Endothelial cell of umbilical vein (primary cell): ENCODE measurements at regions not wholly inside any gene's neighbourhood (a gene's known extent, or its start where the extent isn't known, plus 50 kb on each side); places are given as distances from the start of the nearest gene placed in this dataset.

Source experiments
- BruUV-seq: library from RNA; stranded (reverse); fragments of 400-500 nt; replicated peaks from 2 replicates; lab custom pipeline; 2021; lab: Mats Ljungman, UMichigan
- CTCF ChIA-PET: fragments of 300-600, 350-600 bp; sonication (Branson Sonifier 250); formaldehyde crosslinking; loops from one replicate; lab custom pipeline; 2021; ENCODE audit warnings: antibody characterized with exemption, inconsistent platforms; lab: Charles Lee
- POLR2A ChIA-PET: fragments of 300-600, 350-600 bp; sonication (Branson Sonifier 250); formaldehyde crosslinking; loops from one replicate; lab custom pipeline; 2021; ENCODE audit warnings: antibody characterized with exemption, inconsistent platforms; lab: Charles Lee
- DNase-seq: peaks from one replicate; pipeline ENCODE4 v3.0.0-alpha.2; 2011; ENCODE audit warnings: low read depth, low spot score
- FAIRE-seq: peaks from 2 replicates; lab custom pipeline; 2011; peaks lifted over from hg19 to GRCh38; lab: Jason Lieb, UNC
- H2AFZ ChIP-seq: 2 replicates; pipeline ENCODE4 v1.6.0; 2012; ENCODE audit warnings: low read depth, low read length, control low read depth, inconsistent platforms
- H3K27ac ChIP-seq: 2 replicates; pipeline ENCODE4 v1.5.1; 2011; ENCODE audit warnings: low read depth, mild to moderate bottlenecking, control low read depth, low read length, moderate library complexity; ENCODE audit not compliant: insufficient read depth
- H3K27me3 ChIP-seq, 2 experiments: 2 replicates each; pipeline versions ENCODE4 v1.6.0 to v1.6.1; 2011; ENCODE audit warnings: low read length in 2 of 2, mixed read lengths in 1 of 2; ENCODE audit not compliant: control insufficient read depth in 2 of 2, insufficient read depth in 2 of 2
- H3K36me3 ChIP-seq, 2 experiments: 2 replicates in 1 of 2; 3 replicates in 1 of 2; pipeline ENCODE4 v1.5.1; 2011; ENCODE audit warnings: low read length in 2 of 2, mild to moderate bottlenecking in 1 of 2, moderate library complexity in 1 of 2; ENCODE audit not compliant: control insufficient read depth in 2 of 2, insufficient read depth in 2 of 2; ENCODE audit errors: extremely low read depth in 1 of 2
- H3K4me1 ChIP-seq: 3 replicates; pipeline ENCODE4 v1.5.1; 2011; ENCODE audit warnings: mild to moderate bottlenecking, low read length; ENCODE audit not compliant: control insufficient read depth, insufficient read depth; ENCODE audit errors: extremely low read depth
- H3K4me2 ChIP-seq: 2 replicates; pipeline ENCODE4 v1.6.1; 2011; ENCODE audit warnings: low read length, control low read depth, mixed read lengths; ENCODE audit not compliant: insufficient read depth
- H3K4me3 ChIP-seq, 3 experiments: fragments of 200-600 bp in 1 of 3; sonication (generic), shearing (Covaris generic) in 1 of 3; replicated peaks in 1 of 3; 2 replicates each; pipeline ENCODE4 v1.5.1; 2011 to 2016; ENCODE audit warnings: control low read depth in 3 of 3, low read length in 3 of 3, mild to moderate bottlenecking in 2 of 3, inconsistent platforms in 1 of 3, low read depth in 1 of 3, moderate library complexity in 1 of 3; ENCODE audit not compliant: insufficient read depth in 1 of 3
- H3K79me2 ChIP-seq: 2 replicates; pipeline ENCODE4 v1.6.0; 2012; ENCODE audit warnings: low read length, inconsistent platforms; ENCODE audit not compliant: control insufficient read depth, insufficient read depth
- H3K9ac ChIP-seq: replicated peaks from 2 replicates; pipeline ENCODE3; 2011; ENCODE audit warnings: low read length, control low read depth; ENCODE audit not compliant: insufficient read depth; ENCODE audit errors: extremely low read depth
- H3K9me1 ChIP-seq: replicated peaks from 3 replicates; pipeline ENCODE4 v1.6.0; 2011; ENCODE audit warnings: mild to moderate bottlenecking, low read length; ENCODE audit not compliant: control insufficient read depth, insufficient read depth; ENCODE audit errors: extremely low read depth
- H3K9me3 ChIP-seq: replicated peaks from 2 replicates; pipeline ENCODE4 v1.5.1; 2012; ENCODE audit warnings: low read length, inconsistent platforms; ENCODE audit not compliant: control insufficient read depth, insufficient read depth
- H4K20me1 ChIP-seq: replicated peaks from 2 replicates; pipeline ENCODE3; 2011; ENCODE audit warnings: mild to moderate bottlenecking, low read length; ENCODE audit not compliant: control insufficient read depth, insufficient read depth; ENCODE audit errors: extremely low read depth
- EZH2 ChIP-seq: IDR thresholded peaks from 2 replicates; pipeline ENCODE4 v1.6.1; 2012; ENCODE audit warnings: borderline replicate concordance, low read depth, mild to moderate bottlenecking, moderate library complexity, low read length, inconsistent platforms; ENCODE audit not compliant: severe bottlenecking
- FOS ChIP-seq: IDR thresholded peaks from 2 replicates; pipeline ENCODE4 v1.6.1; 2011; ENCODE audit warnings: mild to moderate bottlenecking, low read length, moderate library complexity, borderline replicate concordance; ENCODE audit not compliant: insufficient read depth
- GATA2 ChIP-seq: IDR thresholded peaks from 2 replicates; pipeline ENCODE4 v1.7.0; 2011; ENCODE audit warnings: low read depth, mild to moderate bottlenecking, moderate library complexity, mixed read lengths, low read length; ENCODE audit not compliant: insufficient read length, insufficient read depth
- JUN ChIP-seq: IDR thresholded peaks from 2 replicates; pipeline ENCODE4 v1.6.1; 2011; ENCODE audit warnings: borderline replicate concordance, low read depth; ENCODE audit not compliant: insufficient read length, insufficient read depth
- MYC ChIP-seq: IDR thresholded peaks from one replicate; pipeline ENCODE4 v1.6.1; 2011; ENCODE audit warnings: mild to moderate bottlenecking, low read depth, low read length
- POLR2A ChIP-seq: IDR thresholded peaks from 2 replicates; pipeline ENCODE4 v1.6.1; 2012; ENCODE audit warnings: low read depth, mild to moderate bottlenecking, control low read depth, low read length
- POLR2AphosphoS5 ChIP-seq: IDR thresholded peaks from 2 replicates; pipeline ENCODE4 v1.6.1; 2012; ENCODE audit warnings: low read depth, mild to moderate bottlenecking, control low read depth, low read length, moderate library complexity; ENCODE audit not compliant: insufficient read depth
- dilution Hi-C: fragments of 300-500 bp; cut with MboI; formaldehyde crosslinking; loops from one replicate; pipeline ENCODE4 v1.15.0; 2019; ENCODE audit warnings: low sequenced_read_pairs; ENCODE audit not compliant: extremely low pct_ligation_motif_present
- intact Hi-C: fragments of 100-400 bp; cut with micrococcal nuclease; formaldehyde crosslinking; loops from one replicate; pipeline ENCODE4 v1.10.0; 2022
- TF ChIP-seq, protein P1 (sequence below), 2 donors: IDR thresholded peaks; 1 replicate in 1 of 2; 2 replicates in 1 of 2; pipeline ENCODE4 v1.5.1; 2011; ENCODE audit warnings: low read length in 2 of 2, mild to moderate bottlenecking in 2 of 2, moderate library complexity in 2 of 2, control low read depth in 1 of 2, inconsistent platforms in 1 of 2, low read depth in 1 of 2; ENCODE audit not compliant: insufficient read depth in 1 of 2; ENCODE audit errors: extremely low read depth in 1 of 2
- TF ChIP-seq, protein P2 (sequence below): IDR thresholded peaks from 2 replicates; pipeline ENCODE4 v1.6.1; 2011; ENCODE audit not compliant: insufficient read depth, insufficient read length

DNA sequence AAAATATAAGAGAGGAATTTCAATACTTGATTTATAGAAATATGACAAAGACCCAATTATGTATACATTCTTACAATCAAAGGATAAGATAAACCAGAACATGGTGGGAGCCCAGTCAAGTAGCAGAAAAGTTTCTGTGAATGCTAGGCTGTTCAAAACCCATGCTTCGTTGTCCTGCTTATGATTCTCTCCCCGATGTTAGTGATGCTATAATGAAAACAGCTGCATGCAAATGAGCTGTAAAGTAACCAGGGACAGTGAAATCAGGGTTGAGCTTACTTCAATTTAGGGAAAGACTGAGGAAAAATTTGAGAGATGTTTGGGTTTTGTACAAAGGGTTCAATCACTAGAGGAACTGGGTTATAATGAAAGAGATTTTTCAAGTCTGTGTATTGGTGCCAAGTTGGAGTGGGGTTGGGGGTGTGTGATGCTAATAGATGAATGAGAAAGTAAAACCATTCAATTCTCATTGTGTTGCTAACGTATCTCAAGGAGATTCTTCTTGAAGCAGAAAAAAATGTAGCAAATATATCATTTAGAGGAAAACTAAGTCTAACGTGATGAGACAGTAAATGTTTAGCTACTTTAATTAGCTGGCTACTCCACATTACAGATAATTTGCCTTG is 59.3 kb upstream of the PPP1R2C start:
- H3K79me2 ChIP-seq, result no peaks in the 10 kb centered on the region
- no peak overlapping the region for H3K4me2 ChIP-seq
- no peaks in the 10 kb centered on the region for H4K20me1 ChIP-seq
- FAIRE-seq (no peak), DNase-seq (no peak)
- no peaks in the 10 kb centered on the region for H3K9me1 ChIP-seq
- no peak overlapping the region for H3K9ac ChIP-seq
- no TSS peak for BruUV-seq
- H3K27me3 ChIP-seq, result no peaks in the 10 kb centered on the region
- no peaks in the 10 kb centered on the region for H3K9me3 ChIP-seq
- no peaks in the 10 kb centered on the region for H3K4me1 ChIP-seq
- no peaks in the 10 kb centered on the region for H3K36me3 ChIP-seq
- dilution Hi-C loops (no loop called here), intact Hi-C loops (no loop called here)
- H2AFZ ChIP-seq, result no peak overlapping the region
- TF ChIP-seq EZH2 (no peak), FOS (no peak), JUN (no peak), POLR2AphosphoS5 (no peak), POLR2A (no peak), GATA2 (no peak), MYC (no peak)
- TF ChIP-seq, protein P1, sequence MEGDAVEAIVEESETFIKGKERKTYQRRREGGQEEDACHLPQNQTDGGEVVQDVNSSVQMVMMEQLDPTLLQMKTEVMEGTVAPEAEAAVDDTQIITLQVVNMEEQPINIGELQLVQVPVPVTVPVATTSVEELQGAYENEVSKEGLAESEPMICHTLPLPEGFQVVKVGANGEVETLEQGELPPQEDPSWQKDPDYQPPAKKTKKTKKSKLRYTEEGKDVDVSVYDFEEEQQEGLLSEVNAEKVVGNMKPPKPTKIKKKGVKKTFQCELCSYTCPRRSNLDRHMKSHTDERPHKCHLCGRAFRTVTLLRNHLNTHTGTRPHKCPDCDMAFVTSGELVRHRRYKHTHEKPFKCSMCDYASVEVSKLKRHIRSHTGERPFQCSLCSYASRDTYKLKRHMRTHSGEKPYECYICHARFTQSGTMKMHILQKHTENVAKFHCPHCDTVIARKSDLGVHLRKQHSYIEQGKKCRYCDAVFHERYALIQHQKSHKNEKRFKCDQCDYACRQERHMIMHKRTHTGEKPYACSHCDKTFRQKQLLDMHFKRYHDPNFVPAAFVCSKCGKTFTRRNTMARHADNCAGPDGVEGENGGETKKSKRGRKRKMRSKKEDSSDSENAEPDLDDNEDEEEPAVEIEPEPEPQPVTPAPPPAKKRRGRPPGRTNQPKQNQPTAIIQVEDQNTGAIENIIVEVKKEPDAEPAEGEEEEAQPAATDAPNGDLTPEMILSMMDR (IDR thresholded peaks at IDR 0.05; ENCODE audit: extremely low read depth in 1 of 2, insufficient read depth in 1 of 2, low read depth in 1 of 2, low read length in 2 of 2), result no peak
- TF ChIP-seq, protein P2, sequence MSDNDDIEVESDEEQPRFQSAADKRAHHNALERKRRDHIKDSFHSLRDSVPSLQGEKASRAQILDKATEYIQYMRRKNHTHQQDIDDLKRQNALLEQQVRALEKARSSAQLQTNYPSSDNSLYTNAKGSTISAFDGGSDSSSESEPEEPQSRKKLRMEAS, result no peak
- H3K4me3 ChIP-seq, result no peak overlapping the region
- no peak overlapping the region for H3K27ac ChIP-seq
- POLR2A ChIA-PET, result no interaction called here
- CTCF ChIA-PET, result no interaction called here
